ENCODE measurements at regions not wholly inside any gene's neighbourhood (a gene's known extent, or its start where the extent isn't known, plus 50 kb on each side); places are given as distances from the start of the nearest gene placed in this dataset.

DNA sequence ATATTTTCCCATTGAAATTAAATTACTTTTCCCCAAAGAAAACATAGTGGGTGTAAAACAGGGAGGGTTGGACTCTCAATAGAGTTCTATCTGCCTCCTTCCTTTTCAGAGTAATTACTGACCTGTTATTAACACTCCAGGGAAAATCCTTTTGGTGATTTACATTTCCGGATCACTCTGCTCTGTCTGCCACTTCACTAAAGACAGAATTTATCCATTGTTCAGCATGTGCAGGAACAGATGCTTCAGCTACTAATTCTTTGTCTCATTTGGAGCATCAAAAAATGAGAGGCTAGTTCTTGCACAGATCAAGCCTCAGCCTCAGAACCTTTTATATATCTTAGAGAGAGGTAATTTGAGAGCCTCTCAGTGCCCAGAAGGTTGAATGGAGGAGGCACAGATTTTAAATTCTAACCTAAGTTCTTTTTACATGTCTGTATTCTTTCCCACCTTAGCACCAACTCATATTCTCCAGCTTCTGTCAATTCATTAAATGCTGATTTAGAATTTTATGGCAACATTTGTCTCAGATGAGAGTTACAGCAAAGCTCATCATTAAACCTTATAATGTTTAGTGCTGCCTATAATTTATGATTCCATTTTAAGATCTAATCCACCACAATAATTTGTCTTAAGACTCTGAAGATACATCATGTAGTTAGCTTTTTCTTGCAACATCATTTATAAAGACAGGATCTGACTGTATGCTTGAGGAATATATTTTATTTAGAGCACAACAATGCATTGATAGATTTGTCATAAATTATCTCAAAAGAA lies 1494.4 kb downstream of the STIM2 start:
- DNase-seq: no peak

DNA sequence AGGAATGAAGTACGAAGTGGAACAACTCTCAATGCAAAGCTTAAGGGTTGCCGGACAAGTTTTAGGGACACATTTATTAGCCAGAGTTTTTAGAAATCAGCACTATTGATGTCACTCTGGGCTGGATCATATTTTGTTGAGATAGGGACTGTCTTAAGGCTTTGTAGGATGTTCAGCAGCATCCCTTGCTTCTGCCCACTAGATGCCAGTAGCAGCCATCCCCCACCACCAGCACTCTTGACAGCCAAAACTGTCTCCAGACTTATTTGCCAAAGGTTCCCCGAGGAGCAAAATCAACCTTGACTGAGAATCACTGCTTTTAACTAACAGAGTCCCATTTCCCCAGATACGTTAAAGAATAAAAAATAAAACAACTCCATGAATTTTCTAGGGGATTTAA lies 1497.3 kb downstream of the STIM2 start:
- peak; percentile 23 for DNase-seq

DNA sequence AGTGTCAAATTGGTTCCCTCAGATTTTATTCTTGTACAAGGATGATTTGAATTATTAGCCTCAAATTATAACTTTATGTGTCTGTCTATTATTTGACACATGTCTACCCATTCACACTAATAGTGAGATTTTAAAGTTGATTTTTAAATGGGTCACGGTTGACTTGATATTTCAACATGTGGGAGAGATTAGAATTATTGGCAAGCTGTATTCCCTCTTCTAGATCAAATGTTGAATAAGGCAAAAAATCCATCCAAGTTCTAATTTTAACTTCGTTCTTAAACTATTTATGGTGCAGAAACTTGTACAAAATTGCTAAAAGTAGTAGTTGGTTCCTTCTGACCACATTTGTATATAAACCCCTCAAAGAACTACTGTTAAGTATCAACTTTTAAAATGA lies 1498.0 kb downstream of the STIM2 start:
- DNase-seq: no peak

DNA sequence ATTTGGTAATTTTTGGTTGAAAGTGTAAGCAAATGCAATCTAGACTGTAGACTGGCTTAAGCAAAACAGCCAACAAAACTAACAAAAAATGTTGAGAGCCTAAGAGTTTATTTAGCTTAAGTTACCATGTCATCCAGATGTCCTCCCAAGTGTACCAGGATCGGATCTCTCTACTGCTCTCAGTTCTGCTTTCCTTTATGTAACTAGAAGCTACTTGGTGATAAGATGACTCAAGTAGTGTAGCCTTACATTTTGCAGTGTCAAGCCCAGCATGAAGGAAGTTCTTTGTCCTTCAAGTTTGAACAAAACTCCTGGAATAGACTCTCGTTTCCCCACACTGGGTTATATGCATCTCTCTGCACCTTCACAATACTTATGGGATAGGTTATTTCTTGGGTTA lies 1500.0 kb downstream of the STIM2 start:
- DNase-seq: no peak

DNA sequence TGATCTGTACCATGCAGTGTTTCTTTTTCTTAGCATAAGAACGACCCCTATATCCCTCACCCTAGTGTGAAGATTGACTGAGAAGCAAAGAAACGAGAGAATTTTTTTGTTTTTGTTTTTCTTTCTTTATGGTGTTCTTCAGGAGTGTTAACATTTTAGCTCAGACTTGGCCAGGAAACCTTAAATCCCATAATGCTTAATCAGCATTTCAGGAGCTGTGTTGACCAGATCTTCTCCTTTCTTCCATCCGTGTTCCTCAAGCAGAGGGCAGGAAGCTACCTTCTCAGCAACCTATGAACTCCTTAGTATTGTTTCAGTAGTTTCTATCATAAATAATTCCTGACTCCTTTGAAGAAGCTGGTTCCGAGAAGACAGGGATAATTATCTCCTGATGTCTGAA lies 1501.5 kb downstream of the STIM2 start:
- DNase-seq: no peak

DNA sequence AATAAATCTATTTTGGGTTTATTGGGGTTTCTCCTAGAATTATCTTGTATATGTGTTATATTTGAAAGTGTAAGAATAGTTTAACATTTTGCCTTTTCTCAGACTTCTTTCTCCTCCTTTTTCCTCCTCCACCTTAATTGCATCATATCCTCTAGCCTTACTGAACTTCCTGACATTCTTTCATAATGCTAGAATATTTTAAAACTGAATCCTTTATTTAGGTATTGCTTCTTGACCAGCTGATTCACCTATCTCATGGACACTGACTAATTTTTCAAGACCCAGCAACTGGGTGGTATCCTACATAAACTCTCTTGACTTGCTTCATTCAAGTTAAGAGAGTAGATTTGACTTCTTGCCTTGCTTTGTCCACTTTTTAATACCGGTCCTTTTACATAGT lies 1508.9 kb downstream of the STIM2 start:
- no peak for DNase-seq

DNA sequence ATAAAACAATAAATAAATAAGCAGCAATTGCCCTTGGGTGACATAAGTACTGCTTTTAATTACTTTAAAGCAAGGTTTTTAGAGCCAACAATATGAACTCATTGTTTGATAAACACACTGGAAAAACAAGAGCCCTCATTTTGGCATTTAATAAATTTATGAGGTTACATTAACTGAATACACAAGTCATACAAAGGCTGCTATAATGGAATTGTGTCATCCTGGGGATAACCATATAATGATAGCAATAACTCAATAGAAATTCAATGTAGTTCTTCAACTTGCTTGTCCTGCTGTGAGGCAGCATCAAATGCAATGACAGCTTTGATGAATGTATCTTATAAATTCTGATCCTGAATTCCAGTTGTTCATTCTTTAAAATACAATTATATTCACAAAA lies 1512.5 kb downstream of the STIM2 start:
- DNase-seq: no peak

DNA sequence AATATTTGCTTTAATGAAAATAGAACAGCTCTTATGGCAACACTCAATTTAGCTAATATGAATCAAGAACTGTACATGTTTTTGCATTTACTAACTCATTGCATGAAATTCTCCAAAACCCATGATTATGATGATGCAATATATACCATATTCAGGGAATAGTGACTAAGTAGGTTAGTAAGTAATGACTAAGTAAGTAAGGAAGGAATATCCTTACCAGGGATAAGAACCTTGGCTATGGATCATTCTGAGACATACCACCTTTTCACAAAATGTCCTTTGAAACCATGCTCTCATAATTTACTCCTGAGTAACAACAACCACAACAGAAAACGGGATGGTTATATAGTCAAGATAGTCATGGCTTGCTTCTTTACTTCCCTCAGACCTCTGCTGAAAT lies 1513.0 kb downstream of the STIM2 start:
- DNase-seq: no peak

DNA sequence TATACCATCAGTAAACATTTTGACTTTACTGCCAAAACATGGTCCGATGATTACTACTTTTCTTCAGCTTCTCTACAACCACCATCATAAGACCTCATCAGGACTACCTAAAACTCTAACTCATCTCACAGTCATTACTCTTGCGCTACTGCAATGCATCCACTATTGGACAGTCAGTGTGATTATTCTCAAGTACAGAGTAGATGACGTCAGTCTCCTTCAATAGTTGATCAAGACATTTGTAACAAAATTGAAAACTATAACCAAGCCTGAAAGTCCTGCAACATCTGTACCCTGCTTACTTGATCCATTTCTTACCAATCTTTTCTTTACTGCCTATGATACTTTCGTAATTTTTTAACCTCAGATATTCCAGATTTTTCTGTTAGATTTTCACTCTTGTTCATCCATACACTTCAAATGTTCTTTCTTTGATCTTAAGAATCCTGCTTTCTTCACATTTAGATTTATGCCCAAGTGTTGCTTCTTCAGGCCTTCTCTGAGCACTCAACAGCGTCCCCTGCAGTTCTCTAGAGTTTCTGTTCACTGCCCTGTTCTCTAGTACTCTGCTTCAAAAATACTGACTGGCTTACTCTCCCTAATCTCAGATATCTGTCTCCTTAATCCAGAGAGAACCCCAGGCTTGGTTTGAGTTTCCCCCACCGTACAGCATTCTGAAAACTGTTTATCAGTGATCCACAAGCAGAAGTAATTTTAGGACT lies 1517.6 kb downstream of the STIM2 start:
- no peak for DNase-seq

DNA sequence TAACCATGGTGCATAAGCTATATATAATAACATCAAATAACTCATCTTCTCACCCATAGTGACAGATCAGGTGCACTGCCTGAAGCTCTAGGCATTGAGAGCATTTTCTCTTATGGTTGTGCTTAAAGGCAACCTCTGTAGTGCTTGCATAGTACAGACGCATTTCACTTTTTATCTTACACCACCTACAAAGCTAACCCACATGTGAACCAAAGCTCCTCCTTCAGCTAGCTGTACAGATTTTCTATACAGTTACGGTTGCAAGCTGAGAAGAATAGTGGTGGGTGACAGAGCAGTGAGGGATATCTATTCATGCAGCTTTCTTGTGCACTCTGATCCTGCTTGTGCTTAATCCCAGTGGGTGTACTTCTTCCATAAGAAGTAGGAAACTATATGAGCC lies 1525.2 kb downstream of the STIM2 start:
- DNase-seq: no peak

DNA sequence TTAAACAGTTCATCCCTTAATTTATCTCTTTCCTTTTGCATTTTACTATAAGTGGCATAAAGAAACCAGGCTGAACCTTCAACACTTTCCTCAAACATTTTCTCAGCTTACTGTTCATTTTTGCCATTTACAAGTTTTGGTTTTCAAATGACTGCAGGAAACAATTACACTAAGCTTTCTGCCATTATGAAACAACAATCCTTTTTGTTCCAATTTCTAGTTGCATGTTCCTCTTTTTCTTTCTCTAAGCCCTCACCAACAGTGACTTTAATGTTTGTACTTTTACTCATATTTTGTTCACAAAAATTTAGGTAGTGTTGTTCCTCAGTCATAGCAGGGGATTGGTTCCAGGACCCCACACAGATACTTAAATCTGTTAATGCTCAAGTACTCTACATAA lies 1526.1 kb downstream of the STIM2 start:
- no peak for DNase-seq

DNA sequence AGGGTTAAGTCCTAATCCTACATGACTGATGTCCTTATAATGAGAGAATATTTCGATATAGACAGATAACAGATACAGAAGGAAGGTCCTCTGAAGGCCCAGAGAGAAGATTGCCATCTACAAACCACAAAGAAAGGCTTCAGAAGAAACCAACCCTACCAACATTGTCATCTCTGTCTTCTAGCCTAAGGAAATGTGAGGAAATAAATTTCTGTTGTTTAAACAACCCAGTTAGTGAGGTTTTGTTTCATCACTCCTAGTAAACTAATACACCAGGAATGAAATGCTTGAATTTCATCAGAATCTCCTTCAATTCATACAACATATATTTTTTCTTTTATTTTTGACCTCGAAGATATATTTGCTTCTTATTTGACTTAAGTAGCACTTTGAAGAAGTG lies 1527.8 kb downstream of the STIM2 start:
- no peak for DNase-seq

DNA sequence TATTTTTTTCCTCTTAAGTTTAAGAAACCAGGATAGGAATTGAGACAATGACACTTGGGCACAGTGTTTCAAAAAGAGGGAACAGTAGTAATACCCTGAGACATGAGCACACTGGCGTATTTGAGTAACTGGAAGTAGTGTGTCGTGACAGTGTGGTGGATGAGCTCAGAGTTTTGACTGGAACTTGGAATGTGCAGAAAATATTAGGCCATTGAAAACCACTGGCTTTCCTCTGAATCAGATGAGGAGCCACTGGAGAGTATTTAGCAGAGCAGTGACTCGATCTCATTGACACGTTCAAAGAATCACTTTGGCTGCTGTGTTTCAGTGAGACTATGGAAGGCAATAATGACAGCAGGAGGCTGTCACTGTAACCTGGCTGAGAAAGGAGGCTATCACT lies 1531.2 kb downstream of the STIM2 start:
- no peak for DNase-seq

DNA sequence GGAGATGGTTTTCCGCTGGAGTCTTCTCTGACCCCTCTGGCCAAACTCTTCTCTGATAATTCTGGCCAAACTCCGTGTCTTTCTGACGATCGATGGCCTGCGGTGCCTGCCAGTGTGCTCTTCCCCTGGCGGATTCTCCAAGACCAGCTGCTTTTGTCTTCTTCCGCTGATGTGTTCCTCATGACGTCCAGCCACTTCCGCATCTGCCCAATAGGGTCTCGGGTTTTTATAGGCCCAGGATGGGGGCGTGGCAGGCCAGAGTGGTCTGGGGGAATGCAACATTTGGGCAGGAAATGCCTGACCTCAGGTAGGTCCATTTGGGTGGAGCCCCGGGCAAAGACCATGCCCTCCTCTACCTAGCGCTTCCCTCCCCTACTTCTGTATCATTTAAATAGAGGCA lies 1542.1 kb downstream of the STIM2 start:
- no peak for DNase-seq

DNA sequence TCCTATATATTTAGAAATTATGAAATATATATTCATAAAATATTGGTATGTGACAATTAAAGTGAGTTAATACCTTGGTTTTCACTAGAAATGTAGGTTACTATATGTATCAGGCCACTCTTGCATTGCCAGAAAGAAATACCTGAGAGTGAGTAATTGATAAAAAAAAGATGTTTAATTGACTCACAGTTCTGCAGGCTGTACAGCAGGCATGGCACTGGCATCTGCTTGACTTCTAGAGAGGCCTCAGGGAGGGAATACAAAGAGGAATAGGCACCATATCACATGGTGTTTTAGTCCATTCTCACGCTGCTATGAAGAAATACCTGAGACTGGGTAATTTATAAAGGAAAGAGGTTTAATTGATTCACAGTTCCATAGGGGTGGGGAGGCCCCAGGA lies 1560.6 kb downstream of the STIM2 start:
- no peak for DNase-seq

DNA sequence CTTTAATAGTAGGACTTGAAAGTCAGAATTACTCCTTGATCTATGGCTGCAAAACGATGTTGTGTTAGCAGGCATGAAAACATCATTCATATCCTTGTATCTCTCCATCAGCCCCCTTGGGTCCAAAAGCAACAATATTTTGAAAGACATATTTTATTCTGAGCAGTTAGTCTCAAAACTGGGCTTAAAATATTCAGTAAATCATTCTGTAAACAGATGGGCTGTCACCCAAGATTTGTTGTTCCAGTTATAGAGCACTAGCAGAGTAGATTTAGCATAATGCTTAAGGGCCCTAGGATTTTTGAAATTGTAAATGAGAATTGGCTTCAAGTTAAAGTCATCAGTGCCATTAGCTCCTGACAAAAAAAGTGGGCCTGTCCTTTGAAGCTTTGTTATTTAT lies 1565.6 kb downstream of the STIM2 start:
- DNase-seq: no peak

DNA sequence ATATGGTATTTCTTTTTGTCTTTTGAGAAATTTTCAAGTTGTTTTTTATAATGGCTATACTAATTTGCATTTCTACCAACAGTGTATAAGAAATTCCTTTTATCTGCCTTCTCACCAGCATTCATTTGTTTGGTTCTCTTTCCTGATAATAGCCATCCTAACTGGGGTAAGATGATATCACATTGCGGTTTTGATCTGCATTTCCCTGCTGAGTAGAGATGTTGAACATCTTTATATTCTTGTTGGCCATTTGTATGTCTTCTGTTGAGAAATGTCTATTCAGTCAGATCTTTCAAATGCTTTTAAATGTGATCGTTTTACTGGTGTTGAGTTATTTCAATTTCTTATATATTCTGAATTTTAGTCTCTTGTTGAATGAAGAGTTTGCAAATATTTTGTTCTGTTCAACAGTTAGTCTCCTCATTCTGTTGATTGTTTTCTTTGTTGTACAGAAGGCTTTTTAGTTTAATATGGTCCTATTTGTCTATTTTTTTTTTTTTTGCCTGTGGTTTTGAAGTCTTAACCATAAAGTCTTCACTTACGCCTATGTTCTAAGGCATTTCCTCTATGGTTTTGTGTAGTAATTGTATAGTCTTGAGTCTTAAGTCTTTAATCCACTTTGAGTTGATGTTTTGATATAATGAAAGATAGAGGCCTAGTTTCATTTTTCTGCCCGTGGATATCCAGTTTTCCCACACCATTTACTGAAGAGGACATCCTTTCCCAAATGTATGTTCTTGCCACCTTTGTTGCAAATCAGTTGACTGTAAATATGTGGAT lies 1566.9 kb downstream of the STIM2 start:
- DNase-seq: no peak

DNA sequence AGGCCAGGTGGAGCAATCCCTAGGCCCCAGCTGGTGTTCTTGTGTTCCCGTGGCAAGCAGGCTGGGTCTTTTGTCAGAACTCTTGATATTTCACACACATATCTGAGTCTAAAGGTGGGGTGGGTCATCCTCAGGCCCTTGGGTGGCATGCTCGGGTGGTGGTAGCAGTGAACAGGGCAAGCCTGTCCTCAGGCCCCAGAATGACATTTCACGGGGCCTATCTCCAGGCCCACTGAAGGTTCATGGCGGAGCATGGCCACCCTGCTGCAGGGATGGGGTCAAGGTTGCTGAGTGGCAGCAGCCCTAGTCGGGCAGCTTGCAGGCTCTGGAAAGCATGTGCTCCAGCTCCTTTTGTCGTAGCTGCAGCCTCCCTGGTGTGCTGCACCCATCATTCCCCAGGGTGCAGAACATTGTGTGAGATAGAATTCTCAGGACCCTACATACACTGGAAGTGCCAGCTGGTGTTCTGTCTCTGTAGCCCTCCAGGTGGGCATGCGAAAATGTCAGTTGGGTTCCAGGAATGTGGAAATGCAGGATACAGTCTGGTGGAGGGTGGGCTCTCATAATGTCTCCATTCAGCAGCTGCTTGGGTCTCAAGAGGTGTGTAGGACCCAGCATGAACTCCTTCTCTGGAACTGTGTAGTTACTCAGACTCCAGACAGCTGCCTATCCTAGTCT lies 1571.8 kb downstream of the STIM2 start:
- DNase-seq: no peak

DNA sequence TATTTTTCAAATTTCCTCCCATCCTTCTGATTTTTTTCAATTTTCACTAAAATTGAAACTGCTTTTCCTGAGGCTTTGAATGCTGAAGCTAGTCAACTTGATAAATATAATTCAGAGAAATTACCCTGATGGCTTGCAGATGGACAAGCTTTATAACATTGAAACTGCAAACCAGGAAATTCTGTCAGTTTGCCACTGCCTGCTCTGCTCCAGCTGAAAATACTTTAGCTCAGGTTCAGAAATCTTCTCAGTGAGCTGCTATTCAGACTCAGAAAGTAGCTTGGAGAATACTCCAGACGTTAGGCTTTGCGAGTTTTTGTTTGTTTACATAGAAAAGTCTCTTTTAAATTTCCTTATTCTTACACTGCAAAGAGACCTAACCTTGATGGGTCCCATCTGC lies 1574.7 kb downstream of the STIM2 start:
- no peak for DNase-seq

DNA sequence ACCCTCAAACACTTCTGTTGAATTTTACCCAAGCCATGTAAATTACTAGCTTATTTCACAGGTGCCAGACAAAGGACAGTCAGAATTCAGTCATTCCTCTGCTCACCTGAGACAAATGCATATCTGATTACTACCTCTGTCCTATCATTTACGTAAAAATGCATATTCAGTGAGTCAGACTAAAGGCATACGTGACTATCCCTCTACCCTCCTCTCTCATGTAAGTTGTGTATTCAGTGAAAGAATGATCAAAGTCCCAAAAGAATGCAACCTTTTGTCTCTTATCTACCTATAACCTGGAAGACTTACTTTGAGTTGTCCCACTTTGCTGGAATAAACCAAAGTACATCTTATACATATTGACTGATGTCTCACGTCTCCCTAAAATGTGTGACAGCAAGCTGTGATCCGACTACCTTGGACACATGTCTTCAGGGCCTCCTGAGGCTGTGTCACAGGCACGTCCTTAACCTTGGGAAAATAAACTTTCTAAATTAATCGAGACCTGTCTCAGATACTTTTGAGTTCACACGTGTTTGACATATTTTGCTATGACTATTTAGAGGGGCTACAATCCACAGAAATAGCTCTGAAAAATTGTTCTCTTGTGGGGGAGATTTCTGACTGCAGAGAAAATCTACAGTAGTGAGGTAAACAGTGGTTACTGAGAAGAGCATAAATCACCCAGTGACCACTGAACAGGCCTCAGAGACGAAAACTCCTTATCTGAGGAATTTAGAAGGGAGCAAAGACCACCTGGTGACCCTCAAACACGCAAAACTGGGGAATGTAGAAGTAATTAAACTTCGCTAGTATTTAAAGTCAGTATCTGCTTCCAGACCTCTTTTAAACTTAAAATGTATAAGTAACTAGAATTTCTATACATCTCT lies 1575.8 kb downstream of the STIM2 start:
- no peak for DNase-seq

DNA sequence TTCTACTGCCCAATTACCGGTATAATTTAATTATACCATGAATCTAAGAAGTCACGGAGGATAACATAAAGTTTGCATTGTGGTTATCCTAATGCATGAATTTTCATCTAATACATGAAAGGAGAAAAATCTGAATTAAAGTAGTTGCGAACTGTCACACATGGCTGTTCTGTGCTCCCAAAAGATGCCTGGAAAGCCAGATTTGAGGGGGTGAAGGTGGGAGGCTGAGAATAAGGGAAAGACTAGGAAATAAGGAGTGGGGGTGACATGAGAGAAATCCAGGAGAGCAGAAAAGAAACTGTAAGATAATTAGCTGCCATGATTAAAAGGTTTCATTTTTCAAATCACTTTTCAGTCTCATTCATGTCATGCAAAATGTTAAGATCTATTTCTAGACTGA lies 1582.7 kb downstream of the STIM2 start:
- DNase-seq: no peak

DNA sequence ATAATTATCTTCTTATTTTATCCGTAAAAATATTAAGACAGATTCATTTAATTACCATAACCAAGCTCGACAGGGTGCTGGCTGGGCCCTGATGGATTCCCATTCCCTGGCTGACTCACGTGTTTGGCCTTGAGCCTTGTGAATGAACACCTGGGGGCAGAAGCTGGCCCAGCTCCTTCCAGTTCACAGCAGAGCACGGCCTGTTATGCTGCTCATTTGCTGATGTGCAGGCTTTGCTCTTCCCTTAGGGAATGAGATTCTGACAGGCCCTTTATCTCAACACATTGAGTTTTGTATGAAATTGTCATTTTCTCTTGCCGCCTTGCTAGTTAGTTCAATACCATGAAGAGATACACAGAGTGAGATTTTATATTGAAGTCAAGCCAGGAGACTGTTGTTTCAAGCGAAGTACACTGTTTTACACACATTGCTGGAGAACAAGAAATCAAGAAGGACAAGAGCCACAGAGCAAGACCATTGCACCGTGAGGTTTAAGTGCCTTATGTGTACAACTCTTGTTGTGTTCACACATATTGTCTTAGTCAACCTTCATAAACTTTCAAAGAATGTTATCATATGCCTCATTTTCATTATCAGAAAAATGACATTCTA lies 1583.3 kb downstream of the STIM2 start:
- no peak for DNase-seq
